PC-9 (cell line): ENCODE measurements at regions not wholly inside any gene's neighbourhood (a gene's known extent, or its start where the extent isn't known, plus 50 kb on each side); places are given as distances from the start of the nearest gene placed in this dataset.

Experiments
- CTCF ChIP-seq: fragments of 200-600 bp; sonication (generic); conservative IDR thresholded peaks from 2 replicates; pipeline ENCODE4 v1.6.1; 2017; ENCODE audit warnings: mixed run types, antibody characterized with exemption, mild to moderate bottlenecking, moderate library complexity
- EZH2 ChIP-seq: fragments of 200-600 bp; sonication (generic); IDR thresholded peaks from 2 replicates; pipeline ENCODE4 v1.8.0; 2017; ENCODE audit warnings: antibody characterized with exemption, low read depth

GRCh38 chr16:63385714-63386432, 1349.6 kb upstream of the CDH8 start:
- TF ChIP-seq CTCF (no peak), EZH2 (no peak)
